Karpas-422 (cell line): ENCODE measurements at regions not wholly inside any gene's neighbourhood (a gene's known extent, or its start where the extent isn't known, plus 50 kb on each side); places are given as distances from the start of the nearest gene placed in this dataset.

Experiments
- DNase-seq: peaks from one replicate; pipeline ENCODE4 v3.0.0-alpha.2; 2015
- H2AFZ ChIP-seq: fragments of 200-600 bp; sonication (generic); 2 replicates; pipeline ENCODE4 v1.6.1; 2014; ENCODE audit warnings: antibody characterized with exemption, low read length, mixed read lengths
- H3K27ac ChIP-seq: fragments of 200-600 bp; sonication (generic); 2 replicates; pipeline ENCODE4 v1.5.1; 2014; ENCODE audit warnings: mild to moderate bottlenecking, low read length, moderate library complexity
- H3K27me3 ChIP-seq: fragments of 200-600 bp; sonication (generic); 2 replicates; pipeline ENCODE4 v1.6.1; 2014; ENCODE audit warnings: low read length, mixed read lengths
- H3K36me3 ChIP-seq: fragments of 200-600 bp; sonication (generic); 2 replicates; pipeline ENCODE4 v1.6.1; 2014; ENCODE audit warnings: low read length, mixed read lengths; ENCODE audit not compliant: insufficient read depth
- H3K4me1 ChIP-seq: fragments of 200-600 bp; sonication (generic); 2 replicates; pipeline ENCODE4 v1.6.1; 2014; ENCODE audit warnings: mild to moderate bottlenecking, low read length, mixed read lengths
- H3K4me2 ChIP-seq: fragments of 200-600 bp; sonication (generic); 2 replicates; pipeline ENCODE4 v1.6.1; 2014; ENCODE audit warnings: low read length, low read depth, mild to moderate bottlenecking; ENCODE audit not compliant: poor library complexity, severe bottlenecking
- H3K4me3 ChIP-seq: fragments of 200-600 bp; sonication (generic); 2 replicates; pipeline ENCODE4 v1.5.1; 2014; ENCODE audit warnings: mild to moderate bottlenecking, antibody characterized with exemption, low read length, mixed read lengths
- H3K79me2 ChIP-seq: fragments of 200-600 bp; sonication (generic); 2 replicates; pipeline ENCODE4 v1.6.1; 2014; ENCODE audit warnings: mild to moderate bottlenecking, low read length, mixed read lengths
- H3K9ac ChIP-seq: fragments of 200-600 bp; sonication (generic); 2 replicates; pipeline ENCODE4 v1.6.0; 2014; ENCODE audit warnings: low read length
- H3K9me2 ChIP-seq: fragments of 200-600 bp; sonication (generic), shearing (Covaris generic); replicated peaks from 2 replicates; pipeline ENCODE4 v1.6.0; 2014; ENCODE audit warnings: mild to moderate bottlenecking, low read length, moderate library complexity; ENCODE audit not compliant: insufficient read depth
- H3K9me3 ChIP-seq: fragments of 300-700, 200-600 bp; sonication (generic); 2 replicates; pipeline ENCODE4 v1.6.1; 2014; ENCODE audit warnings: low read length, mixed read lengths
- H4K20me1 ChIP-seq: fragments of 200-600 bp; sonication (generic); 2 replicates; pipeline ENCODE4 v1.6.1; 2014; ENCODE audit warnings: mild to moderate bottlenecking, antibody characterized with exemption, low read length, low read depth; ENCODE audit not compliant: insufficient read depth

DNA sequence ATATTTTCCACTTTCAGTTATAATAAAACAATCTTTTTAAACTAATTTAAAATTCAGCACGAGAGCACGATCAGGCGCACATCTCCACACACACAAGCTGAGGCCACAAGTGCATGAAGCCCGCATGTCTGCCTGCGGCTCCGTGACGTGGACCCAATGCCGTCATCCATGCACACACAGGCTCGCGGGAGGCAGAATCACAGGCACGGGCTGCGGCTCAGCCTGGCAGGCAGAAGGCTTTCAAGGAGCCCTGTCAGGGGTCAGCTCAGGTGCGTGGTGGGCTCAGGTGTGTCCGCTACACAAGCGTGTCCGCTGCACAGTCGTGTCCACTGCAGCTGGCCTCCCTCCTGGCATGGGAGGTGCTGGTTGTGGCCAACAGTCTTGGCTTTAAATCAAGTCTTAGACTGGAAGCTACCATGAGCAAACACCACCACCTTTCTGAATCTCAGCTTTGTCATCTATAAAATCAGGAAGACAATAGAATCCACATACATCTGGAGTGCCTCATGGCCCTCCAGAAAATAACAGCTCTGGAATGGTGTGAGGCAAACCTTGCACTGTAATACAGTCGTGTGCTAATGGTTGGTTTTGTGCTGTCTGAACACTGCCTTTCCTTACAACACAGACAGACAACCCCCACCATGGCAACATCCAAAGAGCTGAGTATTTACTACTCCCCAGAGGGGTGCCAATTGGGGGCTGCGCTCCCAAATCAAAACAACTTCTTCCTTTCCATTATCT, 210.1 kb downstream of the NDUFA10 start:
- Histone ChIP-seq H3K79me2 (no peaks in the 10 kb centered on the region), H3K9ac (no peak overlapping the region), H3K9me2 (no peaks in the 10 kb centered on the region), H3K27ac (no peak overlapping the region), H2AFZ (no peak overlapping the region), H3K4me3 (no peak overlapping the region), H3K4me2 (no peak overlapping the region), H3K4me1 (peaks cover 4% of the 10 kb centered on the region; the same call in 1 of the 2 replicates), H3K9me3 (no peaks in the 10 kb centered on the region), H3K36me3 (no peaks in the 10 kb centered on the region), H4K20me1 (no peaks in the 10 kb centered on the region), H3K27me3 (no peaks in the 10 kb centered on the region)
- DNase-seq = no peak

- Histone ChIP-seq H3K9ac (no peak overlapping the region), H3K9me2 (no peaks in the 10 kb centered on the region), H3K79me2 (no peaks in the 10 kb centered on the region), H3K36me3 (no peaks in the 10 kb centered on the region), H3K4me2 (no peak overlapping the region), H4K20me1 (no peaks in the 10 kb centered on the region), H3K27me3 (no peaks in the 10 kb centered on the region), H3K27ac (no peak overlapping the region), H2AFZ (no peak overlapping the region), H3K4me1 (peaks cover 4% of the 10 kb centered on the region; the same call in 1 of the 2 replicates), H3K9me3 (no peaks in the 10 kb centered on the region), H3K4me3 (no peak overlapping the region)
- DNase-seq = no peak
Observed at GRCh38 chr2:239814116-239814860, 210.9 kb downstream of the NDUFA10 start.

GRCh38 chr2:239813261-239814115, 211.7 kb downstream of the NDUFA10 start:
- Histone ChIP-seq H3K4me3 (no peak overlapping the region), H3K79me2 (no peaks in the 10 kb centered on the region), H3K9ac (no peak overlapping the region), H2AFZ (no peak overlapping the region), H3K27me3 (no peaks in the 10 kb centered on the region), H3K4me2 (no peak overlapping the region), H3K36me3 (no peaks in the 10 kb centered on the region), H3K9me2 (no peaks in the 10 kb centered on the region), H3K27ac (no peak overlapping the region), H3K9me3 (no peaks in the 10 kb centered on the region), H3K4me1 (peaks cover 4% of the 10 kb centered on the region; the same call in 1 of the 2 replicates), H4K20me1 (no peaks in the 10 kb centered on the region)
- DNase-seq = no peak

DNA sequence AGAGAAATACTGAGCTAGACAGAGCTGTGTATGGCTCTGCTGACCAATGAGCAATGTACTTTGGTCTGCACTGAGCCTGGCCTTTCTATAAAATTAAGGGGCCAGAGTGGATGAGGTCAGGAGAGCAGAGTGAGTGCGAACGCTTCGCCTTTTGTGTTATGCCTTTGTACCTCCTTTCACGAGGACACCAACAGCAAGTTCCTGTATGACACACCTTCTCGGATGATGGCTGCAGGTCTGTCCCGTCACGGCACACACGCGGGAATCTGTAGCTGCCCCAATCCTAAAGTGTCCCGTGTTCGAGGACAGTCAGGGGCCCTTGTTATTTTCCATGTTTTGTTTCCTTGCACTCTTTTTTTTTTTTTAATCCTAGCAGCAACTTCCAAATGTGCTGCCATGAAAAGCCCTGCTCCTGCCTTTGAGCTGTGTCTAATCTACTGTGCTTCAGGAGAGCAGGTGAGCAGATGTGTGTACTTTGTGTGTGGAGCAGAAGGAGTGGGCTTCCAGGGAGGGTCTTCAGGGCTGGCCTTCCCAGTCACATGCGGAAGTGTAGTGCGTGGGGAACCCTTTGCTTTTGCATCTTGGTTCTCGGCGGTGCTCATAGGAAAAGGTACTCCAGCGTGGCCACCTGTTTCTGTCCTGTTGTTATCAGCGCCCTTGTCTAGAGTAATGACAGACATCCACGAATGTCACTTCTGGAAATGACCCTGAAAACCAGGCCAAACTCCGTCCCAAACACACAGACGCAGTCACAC, 213.2 kb downstream of the NDUFA10 start:
- Histone ChIP-seq H3K27me3 (no peaks in the 10 kb centered on the region), H3K9me3 (no peaks in the 10 kb centered on the region), H3K4me3 (no peak overlapping the region), H4K20me1 (no peaks in the 10 kb centered on the region), H3K27ac (no peak overlapping the region), H2AFZ (no peak overlapping the region), H3K9ac (no peak overlapping the region), H3K9me2 (no peaks in the 10 kb centered on the region), H3K4me1 (peaks cover 4% of the 10 kb centered on the region; the same call in 1 of the 2 replicates), H3K79me2 (no peaks in the 10 kb centered on the region), H3K4me2 (no peak overlapping the region), H3K36me3 (no peaks in the 10 kb centered on the region)
- no peak for DNase-seq

DNA sequence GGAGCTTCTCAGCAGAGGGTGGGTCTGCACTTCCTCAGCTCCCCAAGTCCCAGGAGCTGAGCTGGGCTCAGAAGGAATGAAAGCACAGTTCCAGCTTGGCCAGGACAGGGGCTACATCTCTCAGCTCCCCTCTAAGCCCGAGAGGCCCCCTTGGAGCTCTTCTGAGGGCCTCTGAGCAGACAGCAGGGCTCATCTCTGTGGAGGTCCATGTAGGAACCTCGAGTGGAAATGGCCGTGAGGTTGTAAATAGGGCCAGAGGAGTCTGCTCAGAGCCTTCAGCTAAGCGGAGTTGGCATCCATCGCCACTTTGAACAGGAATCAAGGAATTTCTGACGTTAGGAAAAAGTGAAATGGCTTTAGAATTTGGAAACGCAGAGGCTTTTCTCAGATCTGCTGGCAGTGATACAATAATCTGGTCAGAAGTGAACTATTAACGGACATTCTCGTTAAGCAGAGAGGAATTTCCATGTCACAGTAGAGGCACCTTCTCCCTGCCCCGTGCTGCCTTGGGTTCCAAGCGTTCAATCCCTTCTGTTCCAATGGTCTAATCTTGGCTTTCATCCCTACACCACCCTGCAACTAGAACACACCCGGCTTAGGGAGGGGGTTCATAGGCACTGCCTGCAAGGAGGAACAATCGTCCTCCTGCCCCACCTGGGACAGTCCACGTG, 213.9 kb downstream of the NDUFA10 start:
- Histone ChIP-seq H3K9ac (no peak overlapping the region), H3K79me2 (no peaks in the 10 kb centered on the region), H3K4me2 (no peak overlapping the region), H2AFZ (no peak overlapping the region), H3K4me3 (no peak overlapping the region), H3K36me3 (no peaks in the 10 kb centered on the region), H3K27ac (no peak overlapping the region), H3K4me1 (no peaks in the 10 kb centered on the region), H3K9me3 (no peaks in the 10 kb centered on the region), H3K9me2 (no peaks in the 10 kb centered on the region), H4K20me1 (no peaks in the 10 kb centered on the region), H3K27me3 (no peaks in the 10 kb centered on the region)
- no peak for DNase-seq

DNA sequence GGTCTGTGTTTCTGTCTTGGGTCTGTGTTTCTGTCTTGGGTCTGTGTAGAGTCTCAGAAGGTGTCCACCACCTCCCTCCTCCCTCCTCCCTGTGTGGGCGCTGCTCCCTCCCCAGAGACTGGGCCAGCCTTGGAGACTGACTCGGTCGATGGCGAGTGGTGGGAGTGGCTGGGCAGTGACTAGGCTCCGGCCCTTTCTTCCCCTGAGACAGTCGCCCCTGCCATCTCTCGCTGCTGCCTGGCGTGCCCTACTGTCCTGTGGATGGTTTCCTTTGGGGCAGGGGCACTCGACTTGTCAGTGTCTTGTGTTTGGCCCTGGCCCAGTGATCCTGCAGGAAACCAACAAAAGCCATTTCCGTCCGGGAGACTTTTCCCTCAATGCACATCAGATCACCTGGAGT, 215.8 kb downstream of the NDUFA10 start:
- H3K79me2 ChIP-seq = no peaks in the 10 kb centered on the region
- H3K9me2 ChIP-seq = no peaks in the 10 kb centered on the region
- H4K20me1 ChIP-seq = no peaks in the 10 kb centered on the region
- no peak overlapping the region for H3K27ac ChIP-seq
- no peaks in the 10 kb centered on the region for H3K4me1 ChIP-seq
- no peak overlapping the region for H3K4me3 ChIP-seq
- DNase-seq = no peak
- H2AFZ ChIP-seq = no peak overlapping the region
- no peaks in the 10 kb centered on the region for H3K36me3 ChIP-seq
- H3K4me2 ChIP-seq = no peak overlapping the region
- no peaks in the 10 kb centered on the region for H3K27me3 ChIP-seq
- no peak overlapping the region for H3K9ac ChIP-seq
- H3K9me3 ChIP-seq = no peaks in the 10 kb centered on the region

DNA sequence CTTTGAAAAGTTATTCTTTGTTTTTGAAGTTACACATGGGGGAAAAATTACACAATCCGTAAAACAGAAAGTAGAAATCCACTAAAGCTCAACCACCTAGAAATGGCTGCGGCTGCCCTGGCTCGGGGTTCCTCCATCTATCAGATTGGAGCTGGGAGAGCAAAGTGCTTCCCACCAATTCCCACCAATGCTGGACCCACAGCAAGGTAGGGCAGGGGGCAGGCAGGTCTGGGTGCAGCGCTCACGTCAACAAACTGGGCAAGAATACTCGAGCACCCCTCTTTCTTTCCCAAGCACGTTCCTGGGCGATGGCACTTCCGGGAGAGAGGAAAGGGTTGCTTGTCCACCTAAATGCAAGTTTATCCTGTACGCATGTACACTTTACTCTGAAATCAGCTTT, 217.6 kb downstream of the NDUFA10 start:
- Histone ChIP-seq H3K9ac (no peak overlapping the region), H3K9me3 (no peaks in the 10 kb centered on the region), H3K79me2 (no peaks in the 10 kb centered on the region), H3K4me3 (no peak overlapping the region), H3K27me3 (no peaks in the 10 kb centered on the region), H3K27ac (no peak overlapping the region), H2AFZ (no peak overlapping the region), H3K4me1 (no peaks in the 10 kb centered on the region), H3K9me2 (no peaks in the 10 kb centered on the region), H4K20me1 (no peaks in the 10 kb centered on the region), H3K4me2 (no peak overlapping the region), H3K36me3 (no peaks in the 10 kb centered on the region)
- no peak for DNase-seq
